ENCODE measurements at regions not wholly inside any gene's neighbourhood (a gene's known extent, or its start where the extent isn't known, plus 50 kb on each side); places are given as distances from the start of the nearest gene placed in this dataset.

- H3K4me3 ChIP-seq (ENCODE audit: low read depth, low read length), result no peak overlapping the region
- TF ChIP-seq CTCF (IDR thresholded peaks at IDR 0.05; ENCODE audit: borderline replicate concordance, insufficient read depth, low read depth, low read length), result no peak
Observed at GRCh38 chr2:16047701-16048100, 107.4 kb downstream of the MYCN start.

GRCh38 chr2:16046649-16047048 lies 106.3 kb downstream of the MYCN start:
- no peak for TF ChIP-seq CTCF (IDR thresholded peaks at IDR 0.05; ENCODE audit: borderline replicate concordance, insufficient read depth, low read depth, low read length)

GRCh38 chr2:16045653-16046352 lies 105.5 kb downstream of the MYCN start:
- no peak for TF ChIP-seq CTCF (IDR thresholded peaks at IDR 0.05; ENCODE audit: borderline replicate concordance, insufficient read depth, low read depth, low read length)
- H3K4me3 ChIP-seq (ENCODE audit: low read depth, low read length), result no peak overlapping the region

More at GRCh38 chr2:16046649-16047048, 106.3 kb downstream of the MYCN start:
- H3K4me3 ChIP-seq (ENCODE audit: low read depth, low read length), result no peak overlapping the region

GRCh38 chr2:16044946-16045456 lies 104.7 kb downstream of the MYCN start:
- no peak overlapping the region for H3K4me3 ChIP-seq (ENCODE audit: low read depth, low read length)
- TF ChIP-seq CTCF (IDR thresholded peaks at IDR 0.05; ENCODE audit: borderline replicate concordance, insufficient read depth, low read depth, low read length), result no peak

GRCh38 chr2:16043627-16044026 lies 103.3 kb downstream of the MYCN start:
- no peak for TF ChIP-seq CTCF (IDR thresholded peaks at IDR 0.05; ENCODE audit: borderline replicate concordance, insufficient read depth, low read depth, low read length)
- H3K4me3 ChIP-seq (ENCODE audit: low read depth, low read length), result no peak overlapping the region

- no peak overlapping the region for H3K4me3 ChIP-seq (ENCODE audit: low read depth, low read length)
- TF ChIP-seq CTCF (IDR thresholded peaks at IDR 0.05; ENCODE audit: borderline replicate concordance, insufficient read depth, low read depth, low read length), result no peak
Observed at GRCh38 chr2:16043192-16043591, 102.8 kb downstream of the MYCN start.

- no peak overlapping the region for H3K4me3 ChIP-seq (ENCODE audit: low read depth, low read length)
Observed at GRCh38 chr2:16042201-16042700, 101.9 kb downstream of the MYCN start.

More at GRCh38 chr2:16042201-16042700, 101.9 kb downstream of the MYCN start:
- no peak for TF ChIP-seq CTCF (IDR thresholded peaks at IDR 0.05; ENCODE audit: borderline replicate concordance, insufficient read depth, low read depth, low read length)
